ENCODE measurements at regions not wholly inside any gene's neighbourhood (a gene's known extent, or its start where the extent isn't known, plus 50 kb on each side); places are given as distances from the start of the nearest gene placed in this dataset.

GRCh38 chr3:28986922-28987321 is 293.9 kb upstream of the RBMS3 start:
- TF ChIP-seq CTCF (IDR thresholded peaks at IDR 0.05) (no peak), POLR2A (IDR thresholded peaks at IDR 0.05) (no peak), POLR2AphosphoS5 (IDR thresholded peaks at IDR 0.05) (no peak), EP300 (IDR thresholded peaks at IDR 0.05; ENCODE audit: low read depth) (no peak)

Measured in transverse colon (tissue), 4 donors.